D721Med (cell line): ENCODE measurements at regions not wholly inside any gene's neighbourhood (a gene's known extent, or its start where the extent isn't known, plus 50 kb on each side); places are given as distances from the start of the nearest gene placed in this dataset.

Experiments
- DNase-seq: peaks from one replicate; pipeline ENCODE4 v3.0.0; 2011; ENCODE audit warnings: low spot score; ENCODE audit not compliant: insufficient read length
- FAIRE-seq: peaks from 2 replicates; lab custom pipeline; 2011; peaks lifted over from hg19 to GRCh38; lab: Jason Lieb, UNC
- CTCF ChIP-seq: IDR thresholded peaks from 2 replicates; pipeline ENCODE4 v1.5.1; 2012; ENCODE audit warnings: mild to moderate bottlenecking, control low read depth; ENCODE audit not compliant: insufficient read depth; ENCODE audit errors: missing control alignments

GRCh38 chr10:51020200-51020599, 54.1 kb upstream of the PRKG1 start:
- DNase-seq = no peak
- TF ChIP-seq CTCF = no peak
- no peak for FAIRE-seq

- no peak for TF ChIP-seq CTCF
- DNase-seq (no peak), FAIRE-seq (no peak)
Measured at GRCh38 chr10:51022933-51023585, 51.2 kb upstream of the PRKG1 start.

- TF ChIP-seq CTCF = no peak
- FAIRE-seq (no peak), DNase-seq (no peak)
Measured at GRCh38 chr10:51023636-51024035, 50.7 kb upstream of the PRKG1 start.
